MCF 10A (cell line): ENCODE measurements at regions not wholly inside any gene's neighbourhood (a gene's known extent, or its start where the extent isn't known, plus 50 kb on each side); places are given as distances from the start of the nearest gene placed in this dataset.

ENCODE experiments used
- BruUV-seq: library from RNA; stranded (reverse); fragments of 400-500 nt; replicated peaks from 2 replicates; lab custom pipeline; 2021; lab: Mats Ljungman, UMichigan
- CTCF ChIA-PET: fragments of 300-600 bp; sonication (Branson Sonifier 250); formaldehyde crosslinking; extraction: SDS; loops from one replicate; lab custom pipeline; 2021; ENCODE audit warnings: antibody characterized with exemption, inconsistent platforms; lab: Yijun Ruan, JAX
- POLR2A ChIA-PET: fragments of 300-600, 350-650 bp; sonication (Branson Sonifier 250); formaldehyde crosslinking; extraction: SDS; loops from one replicate; lab custom pipeline; 2020; ENCODE audit warnings: antibody characterized with exemption, inconsistent platforms; lab: Yijun Ruan, JAX
- DNase-seq: peaks from one replicate; pipeline ENCODE4 v3.0.0-alpha.2; 2018; ENCODE audit not compliant: unreplicated experiment
- H3K27ac Mint-ChIP-seq: one replicate; pipeline ENCODE4 v1.8.0; 2022; ENCODE audit warnings: mild to moderate bottlenecking, low read depth, mixed read lengths; ENCODE audit not compliant: unreplicated experiment
- H3K27me3 Mint-ChIP-seq: one replicate; pipeline ENCODE4 v1.8.0; 2022; ENCODE audit warnings: mixed read lengths; ENCODE audit not compliant: insufficient read depth, unreplicated experiment
- H3K36me3 Mint-ChIP-seq: one replicate; pipeline ENCODE4 v1.8.0; 2022; ENCODE audit warnings: mild to moderate bottlenecking, moderate library complexity, mixed read lengths; ENCODE audit not compliant: insufficient read depth, unreplicated experiment
- H3K4me1 Mint-ChIP-seq: one replicate; pipeline ENCODE4 v1.8.0; 2022; ENCODE audit warnings: mixed read lengths; ENCODE audit not compliant: insufficient read depth, unreplicated experiment
- H3K4me3 Mint-ChIP-seq: one replicate; pipeline ENCODE4 v1.8.0; 2022; ENCODE audit warnings: mild to moderate bottlenecking, moderate library complexity, mixed read lengths; ENCODE audit not compliant: unreplicated experiment
- H3K9me3 Mint-ChIP-seq: one replicate; pipeline ENCODE4 v1.8.0; 2022; ENCODE audit warnings: mixed read lengths; ENCODE audit not compliant: unreplicated experiment
- CTCF ChIP-seq: fragments of 200-600 bp; IDR thresholded peaks from one replicate; pipeline ENCODE4 v1.8.0; 2022; ENCODE audit warnings: antibody characterized with exemption, mild to moderate bottlenecking; ENCODE audit not compliant: unreplicated experiment
- intact Hi-C: fragments of 100-400 bp; cut with micrococcal nuclease; formaldehyde crosslinking; loops from 2 replicates; pipeline ENCODE4 v1.14.1; 2022

- no TSS peak for BruUV-seq
- intact Hi-C loops = no loop called here
- Mint-ChIP-seq H3K4me3 (no peak overlapping the region), H3K9me3 (no peaks in the 10 kb centered on the region), H3K36me3 (no peaks in the 10 kb centered on the region), H3K27ac (no peak overlapping the region), H3K27me3 (no peaks in the 10 kb centered on the region), H3K4me1 (no peaks in the 10 kb centered on the region)
- POLR2A ChIA-PET = no interaction called here
- no peak for TF ChIP-seq CTCF
- DNase-seq = no peak
- CTCF ChIA-PET = interaction anchor here (0.8 kb wide), 1 partner anchor 9 kb away, joined by 4 read pairs; no protein-coding TSS in a partner anchor
These were observed 180.7 kb upstream of the ZFP42 start for GRCh38 chr4:187814737-187815465.

- H3K27me3 Mint-ChIP-seq = no peaks in the 10 kb centered on the region
- no TSS peak for BruUV-seq
- DNase-seq = no peak
- ChIA-PET POLR2A (no interaction called here), CTCF (interaction anchor here (0.6 kb wide), 1 partner anchor 346 kb away, joined by 3 read pairs; no protein-coding TSS in a partner anchor)
- TF ChIP-seq CTCF = no peak
- no peak overlapping the region for H3K27ac Mint-ChIP-seq
- H3K4me1 Mint-ChIP-seq = no peaks in the 10 kb centered on the region
- H3K36me3 Mint-ChIP-seq = no peaks in the 10 kb centered on the region
- intact Hi-C loops = no loop called here
- H3K9me3 Mint-ChIP-seq = no peaks in the 10 kb centered on the region
- no peak overlapping the region for H3K4me3 Mint-ChIP-seq
These were observed 168.8 kb upstream of the ZFP42 start for GRCh38 chr4:187826725-187827124.

- Mint-ChIP-seq H3K9me3 (no peaks in the 10 kb centered on the region), H3K27ac (no peak overlapping the region), H3K27me3 (no peaks in the 10 kb centered on the region), H3K4me1 (no peaks in the 10 kb centered on the region), H3K4me3 (no peak overlapping the region), H3K36me3 (no peaks in the 10 kb centered on the region)
- CTCF ChIA-PET = interaction anchor here (0.7 kb wide), 1 partner anchor 484 kb away, joined by 3 read pairs; no protein-coding TSS in a partner anchor
- DNase-seq = no peak
- BruUV-seq = no TSS peak
- no peak for TF ChIP-seq CTCF
- intact Hi-C loops = no loop called here
- POLR2A ChIA-PET = no interaction called here
These were observed 167.9 kb upstream of the ZFP42 start for GRCh38 chr4:187827631-187828030.

GRCh38 chr4:187839765-187840164 is 155.8 kb upstream of the ZFP42 start:
- POLR2A ChIA-PET = no interaction called here
- Mint-ChIP-seq H3K36me3 (no peaks in the 10 kb centered on the region), H3K4me3 (no peak overlapping the region), H3K4me1 (no peaks in the 10 kb centered on the region), H3K9me3 (no peaks in the 10 kb centered on the region), H3K27me3 (no peaks in the 10 kb centered on the region), H3K27ac (no peak overlapping the region)
- CTCF ChIA-PET = interaction anchor here (0.6 kb wide), 1 partner anchor 907 kb away, joined by 3 read pairs; no protein-coding TSS in a partner anchor
- no peak for TF ChIP-seq CTCF
- intact Hi-C loops = no loop called here
- no TSS peak for BruUV-seq
- no peak for DNase-seq
